ENCODE measurements at regions not wholly inside any gene's neighbourhood (a gene's known extent, or its start where the extent isn't known, plus 50 kb on each side); places are given as distances from the start of the nearest gene placed in this dataset.

- H3K4me2 ChIP-seq (ENCODE audit: extremely low read depth, insufficient read depth, low read length): no peak overlapping the region
These were observed 417.8 kb upstream of the CTNND2 start for GRCh38 chr5:12322042-12322441.

GRCh38 chr5:12320331-12320730 is 416.1 kb upstream of the CTNND2 start:
- Histone ChIP-seq H3K9ac (ENCODE audit: insufficient read depth, low read length) (no peak overlapping the region), H3K4me2 (ENCODE audit: extremely low read depth, insufficient read depth, low read length) (no peak overlapping the region), H3K4me1 (ENCODE audit: control insufficient read depth, extremely low read depth, insufficient read depth, low read length) (no peaks in the 10 kb centered on the region), H4K20me1 (ENCODE audit: control insufficient read depth, extremely low read depth, insufficient read depth, low read length) (no peaks in the 10 kb centered on the region), H3K27ac (ENCODE audit: insufficient read depth, low read length) (no peak overlapping the region), H3K27me3 (ENCODE audit: control insufficient read depth, insufficient read depth, low read length) (no peaks in the 10 kb centered on the region), H3K9me3 (ENCODE audit: control insufficient read depth, insufficient read depth, low read depth, low read length) (no peaks in the 10 kb centered on the region), H3K79me2 (ENCODE audit: control insufficient read depth, insufficient read depth, low read length) (no peaks in the 10 kb centered on the region), H2AFZ (ENCODE audit: low read length) (no peak overlapping the region), H3K36me3 (ENCODE audit: control insufficient read depth, insufficient read depth, low read length) (no peaks in the 10 kb centered on the region), H3K4me3 (replicated peaks in 1 of 4; ENCODE audit: control extremely low read depth in 1 of 4, insufficient read depth in 1 of 4, low read depth in 3 of 4, low read length in 4 of 4) (no peak overlapping the region)
- DNase-seq (ENCODE audit: low read depth in 2 of 2): no peak
- TF ChIP-seq CTCF (conservative IDR thresholded peaks at IDR 0.05 in 1 of 2, IDR thresholded peaks at IDR 0.05 in 1 of 2; ENCODE audit: low read depth in 1 of 2, low read length in 2 of 2): no peak
- no peak for TF ChIP-seq EZH2 (IDR thresholded peaks at IDR 0.05; ENCODE audit: low read length, missing control alignments)

More at GRCh38 chr5:12322042-12322441, 417.8 kb upstream of the CTNND2 start:
- Histone ChIP-seq H3K79me2 (ENCODE audit: control insufficient read depth, insufficient read depth, low read length) (no peaks in the 10 kb centered on the region), H3K4me3 (replicated peaks in 1 of 4; ENCODE audit: control extremely low read depth in 1 of 4, insufficient read depth in 1 of 4, low read depth in 3 of 4, low read length in 4 of 4) (no peak overlapping the region), H3K9ac (ENCODE audit: insufficient read depth, low read length) (no peak overlapping the region), H3K4me1 (ENCODE audit: control insufficient read depth, extremely low read depth, insufficient read depth, low read length) (no peaks in the 10 kb centered on the region), H3K36me3 (ENCODE audit: control insufficient read depth, insufficient read depth, low read length) (no peaks in the 10 kb centered on the region), H3K9me3 (ENCODE audit: control insufficient read depth, insufficient read depth, low read depth, low read length) (no peaks in the 10 kb centered on the region), H3K27ac (ENCODE audit: insufficient read depth, low read length) (no peak overlapping the region), H2AFZ (ENCODE audit: low read length) (no peak overlapping the region), H4K20me1 (ENCODE audit: control insufficient read depth, extremely low read depth, insufficient read depth, low read length) (no peaks in the 10 kb centered on the region), H3K27me3 (ENCODE audit: control insufficient read depth, insufficient read depth, low read length) (no peaks in the 10 kb centered on the region)
- no peak for DNase-seq (ENCODE audit: low read depth in 2 of 2)
- TF ChIP-seq CTCF (conservative IDR thresholded peaks at IDR 0.05 in 1 of 2, IDR thresholded peaks at IDR 0.05 in 1 of 2; ENCODE audit: low read depth in 1 of 2, low read length in 2 of 2) (no peak), EZH2 (IDR thresholded peaks at IDR 0.05; ENCODE audit: low read length, missing control alignments) (no peak)

GRCh38 chr5:12316812-12317211 is 412.6 kb upstream of the CTNND2 start:
- Histone ChIP-seq H3K4me1 (ENCODE audit: control insufficient read depth, extremely low read depth, insufficient read depth, low read length) (no peaks in the 10 kb centered on the region), H3K79me2 (ENCODE audit: control insufficient read depth, insufficient read depth, low read length) (no peaks in the 10 kb centered on the region), H3K4me2 (ENCODE audit: extremely low read depth, insufficient read depth, low read length) (no peak overlapping the region), H3K27ac (ENCODE audit: insufficient read depth, low read length) (no peak overlapping the region), H3K27me3 (ENCODE audit: control insufficient read depth, insufficient read depth, low read length) (no peaks in the 10 kb centered on the region), H4K20me1 (ENCODE audit: control insufficient read depth, extremely low read depth, insufficient read depth, low read length) (no peaks in the 10 kb centered on the region), H3K36me3 (ENCODE audit: control insufficient read depth, insufficient read depth, low read length) (no peaks in the 10 kb centered on the region), H3K4me3 (replicated peaks in 1 of 4; ENCODE audit: control extremely low read depth in 1 of 4, insufficient read depth in 1 of 4, low read depth in 3 of 4, low read length in 4 of 4) (no peak overlapping the region), H3K9ac (ENCODE audit: insufficient read depth, low read length) (no peak overlapping the region), H3K9me3 (ENCODE audit: control insufficient read depth, insufficient read depth, low read depth, low read length) (no peaks in the 10 kb centered on the region), H2AFZ (ENCODE audit: low read length) (no peak overlapping the region)
- no peak for TF ChIP-seq CTCF (conservative IDR thresholded peaks at IDR 0.05 in 1 of 2, IDR thresholded peaks at IDR 0.05 in 1 of 2; ENCODE audit: low read depth in 1 of 2, low read length in 2 of 2)
- TF ChIP-seq EZH2 (IDR thresholded peaks at IDR 0.05; ENCODE audit: low read length, missing control alignments): no peak
- DNase-seq (ENCODE audit: low read depth in 2 of 2): no peak

Measured in fibroblast of lung (primary cell).